GM18868 (cell line): ENCODE measurements at regions not wholly inside any gene's neighbourhood (a gene's known extent, or its start where the extent isn't known, plus 50 kb on each side); places are given as distances from the start of the nearest gene placed in this dataset.
A peak's percentile ranks its signal among the peaks of the same experiment; 100 is the strongest.

Experiments used
- ATAC-seq: cut with Tn5 transposase; IDR thresholded peaks from one replicate; pipeline ENCODE4 v1.9.1; 2021; ENCODE audit warnings: mild to moderate bottlenecking, moderate library complexity; ENCODE audit not compliant: unreplicated experiment

DNA sequence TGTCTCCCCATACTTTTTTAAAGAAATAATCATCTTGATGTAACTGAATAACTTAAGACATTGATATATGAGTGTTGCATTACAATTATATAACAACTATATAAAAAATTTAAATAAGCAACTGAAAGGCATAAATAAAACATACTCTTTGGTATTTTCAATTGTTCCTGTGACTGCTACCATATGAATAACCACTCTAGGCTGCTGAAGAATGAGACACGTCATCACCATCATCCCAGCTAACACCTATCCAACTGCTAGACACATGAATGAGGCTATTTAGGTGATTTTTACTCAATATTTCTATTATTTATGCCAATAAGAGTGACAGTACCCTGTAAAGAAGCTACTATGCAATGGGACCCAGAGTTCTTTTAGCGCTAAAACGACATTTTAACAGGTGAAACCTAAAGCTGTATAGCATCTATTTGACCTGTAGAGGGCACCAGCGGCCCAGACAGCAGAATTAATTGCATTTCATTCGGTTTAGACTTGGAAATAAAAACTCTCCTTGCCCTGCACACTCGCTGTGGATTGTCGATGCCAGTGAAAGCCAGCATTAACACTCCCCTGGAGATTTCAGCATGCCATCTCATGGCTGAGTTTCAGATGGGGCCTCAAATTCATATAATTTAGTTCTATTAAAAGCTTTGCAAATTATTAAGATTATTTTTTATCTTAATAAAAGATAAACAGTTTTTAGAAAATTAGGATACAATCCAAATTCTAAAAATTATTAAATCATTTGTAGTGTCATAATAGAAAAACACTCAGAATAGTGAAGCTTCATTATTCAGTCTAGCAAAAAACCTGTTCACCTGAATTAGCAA lies 89.4 kb upstream of the MAP2 start:
- ATAC-seq: peak; percentile 89

DNA sequence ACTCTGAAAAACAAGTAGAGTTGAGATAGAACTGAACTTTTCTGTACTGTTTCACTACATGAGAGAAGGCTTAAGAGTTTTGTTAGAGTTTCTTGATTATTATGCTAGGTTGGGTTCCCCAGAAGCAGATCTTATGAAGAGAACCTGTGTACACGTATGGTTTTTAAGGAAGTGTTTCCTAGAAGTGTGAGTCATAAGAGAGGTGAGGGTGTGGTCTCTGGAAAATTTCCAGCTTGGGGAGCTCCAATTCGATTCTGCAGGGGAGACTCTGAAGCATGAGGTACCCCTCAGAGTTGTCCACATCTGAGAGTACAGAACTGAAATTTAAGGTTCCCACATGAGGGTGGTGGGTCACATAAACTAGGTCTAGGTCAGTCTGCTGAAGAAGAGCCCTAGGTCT lies 83.3 kb upstream of the MAP2 start:
- no peak for ATAC-seq

DNA sequence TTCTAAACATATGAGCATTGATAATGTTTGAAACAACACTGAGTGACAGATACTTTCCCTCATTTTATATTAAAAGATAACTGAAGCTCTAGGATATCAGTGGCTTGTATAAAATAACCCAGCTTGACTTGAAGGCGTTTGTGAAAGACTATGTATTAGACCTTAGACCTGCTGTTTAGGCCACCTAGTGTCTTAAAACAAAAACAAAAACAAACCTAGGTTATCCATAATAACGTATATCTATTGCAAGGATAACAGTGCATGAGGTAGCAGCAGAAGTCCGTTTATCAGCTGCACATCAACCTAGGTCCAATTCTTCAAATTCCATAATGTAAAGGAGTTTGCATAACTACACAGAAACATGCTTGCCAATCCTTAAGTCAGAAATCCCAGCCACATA lies 79.5 kb upstream of the MAP2 start:
- ATAC-seq: no peak

DNA sequence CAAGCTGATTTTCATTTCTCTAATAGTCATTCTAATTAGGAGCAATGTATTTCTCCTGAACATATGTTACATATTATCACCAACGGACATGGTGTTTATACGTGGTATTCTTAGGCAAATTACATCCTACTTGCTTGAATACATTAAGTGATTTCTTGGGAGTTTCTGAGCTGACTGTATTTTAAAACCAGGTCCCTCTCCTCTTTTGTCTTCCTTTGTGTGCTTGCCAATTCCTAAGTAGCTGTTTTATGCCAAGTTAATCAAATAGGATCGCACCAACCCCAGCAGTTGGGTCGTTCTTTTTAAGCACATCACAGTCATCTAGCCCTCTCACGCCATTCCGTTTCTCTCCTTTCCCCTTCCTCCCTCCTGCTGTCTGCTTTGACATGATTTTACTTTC lies 75.4 kb upstream of the MAP2 start:
- ATAC-seq: no peak

DNA sequence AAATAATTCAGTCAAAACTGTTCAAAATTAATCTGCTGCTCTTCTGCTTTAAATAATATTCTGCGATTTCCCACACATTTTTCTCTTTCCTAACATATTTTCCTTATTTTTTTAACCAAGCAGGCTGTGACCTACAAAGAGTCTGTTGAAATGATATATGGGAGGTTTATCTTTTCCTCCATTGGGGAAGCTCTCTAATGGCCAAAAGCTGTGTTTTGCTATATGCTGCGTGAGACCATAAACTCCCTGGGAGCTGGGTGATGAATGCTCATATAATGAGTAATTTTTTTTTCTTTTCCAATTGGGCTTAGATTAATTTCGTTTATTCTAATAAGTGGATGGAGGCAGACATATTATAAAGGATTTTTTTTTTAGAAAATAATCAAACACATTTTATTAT lies 72.2 kb upstream of the MAP2 start:
- ATAC-seq: no peak

DNA sequence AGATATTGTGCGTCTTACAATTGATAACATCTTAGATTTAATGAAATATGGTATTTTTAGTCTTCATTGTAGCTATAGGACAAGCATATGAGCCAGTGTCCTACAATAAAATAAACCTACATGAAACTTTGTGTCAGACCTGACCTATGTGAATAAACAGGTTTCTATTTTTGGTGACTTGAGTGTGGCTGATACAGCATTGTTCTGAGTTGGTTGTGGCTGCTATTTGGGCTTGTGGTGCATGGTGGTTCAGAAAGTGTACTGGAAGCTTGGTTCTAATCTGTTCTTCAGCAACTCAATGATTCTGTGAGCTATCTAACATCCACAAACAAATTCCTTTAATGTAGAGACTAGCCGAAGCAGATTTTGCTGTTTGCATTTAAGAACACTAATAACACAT lies 64.9 kb upstream of the MAP2 start:
- ATAC-seq: no peak

DNA sequence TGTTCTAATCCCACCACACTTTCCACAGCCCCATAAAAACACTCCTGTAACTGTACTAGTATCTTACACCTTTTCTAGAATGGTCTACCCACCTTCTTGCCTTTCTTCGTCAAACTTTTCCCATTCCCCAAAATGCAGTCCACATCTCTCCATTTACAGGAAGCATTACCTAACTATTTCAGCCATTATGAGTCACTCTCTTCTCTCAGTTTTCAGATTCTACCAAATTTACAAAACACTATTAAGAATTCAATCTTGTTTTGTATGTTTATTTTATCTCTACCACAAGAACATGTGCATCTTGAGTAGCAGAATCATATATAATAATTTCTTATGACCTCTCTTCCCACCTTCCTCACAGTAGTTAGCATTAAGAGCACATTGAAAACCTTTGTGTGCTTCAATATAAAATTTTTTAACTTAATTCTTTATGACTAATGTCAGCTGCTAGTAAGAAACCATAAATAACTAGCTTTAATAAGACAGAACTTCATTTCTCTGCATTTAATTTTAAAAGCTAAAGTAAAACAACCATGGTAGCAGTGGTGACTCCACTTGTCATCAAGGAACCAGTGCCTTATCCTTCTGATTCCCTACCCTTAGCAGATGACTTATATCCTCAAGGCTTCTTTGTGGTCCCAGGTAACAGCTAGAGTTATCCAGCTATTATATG lies 56.6 kb upstream of the MAP2 start:
- ATAC-seq: no peak

DNA sequence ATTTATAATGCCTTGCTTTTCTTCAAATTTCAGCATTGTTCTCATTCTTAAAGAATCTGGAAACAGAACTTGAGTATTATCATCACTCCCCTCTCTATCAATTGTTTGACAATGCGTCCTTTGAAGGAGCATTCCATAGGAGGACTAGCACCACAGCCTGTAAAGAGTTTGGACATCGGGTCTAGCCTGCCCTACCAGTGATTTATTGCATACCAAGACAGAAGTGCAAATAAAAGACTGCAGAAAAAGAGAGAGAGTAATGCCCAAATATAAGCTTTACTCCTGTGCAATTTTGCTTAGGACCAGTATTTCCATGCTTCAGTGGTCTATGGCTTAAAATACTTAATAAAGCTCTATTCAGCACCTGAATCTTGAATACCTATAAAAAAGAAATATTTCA lies 55.4 kb upstream of the MAP2 start:
- no peak for ATAC-seq

DNA sequence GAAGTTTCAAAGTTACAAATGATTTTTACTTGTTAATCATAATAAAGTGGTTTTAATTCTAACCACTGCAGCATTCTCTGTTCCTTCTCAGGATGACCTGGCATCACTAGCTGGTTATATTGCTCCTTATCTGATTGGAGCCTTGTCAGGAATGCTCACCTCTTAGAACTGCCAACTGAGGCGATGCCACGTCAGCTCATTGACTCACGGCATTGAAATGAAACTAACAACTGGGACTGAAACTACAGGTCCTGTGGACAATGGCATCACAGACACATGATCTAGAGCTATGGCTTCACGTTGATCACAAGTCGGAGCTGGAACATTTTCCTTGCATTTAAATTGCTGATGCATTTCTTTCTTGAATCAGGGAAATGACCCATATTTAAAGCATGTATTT lies 54.9 kb upstream of the MAP2 start:
- peak; percentile 96 for ATAC-seq

DNA sequence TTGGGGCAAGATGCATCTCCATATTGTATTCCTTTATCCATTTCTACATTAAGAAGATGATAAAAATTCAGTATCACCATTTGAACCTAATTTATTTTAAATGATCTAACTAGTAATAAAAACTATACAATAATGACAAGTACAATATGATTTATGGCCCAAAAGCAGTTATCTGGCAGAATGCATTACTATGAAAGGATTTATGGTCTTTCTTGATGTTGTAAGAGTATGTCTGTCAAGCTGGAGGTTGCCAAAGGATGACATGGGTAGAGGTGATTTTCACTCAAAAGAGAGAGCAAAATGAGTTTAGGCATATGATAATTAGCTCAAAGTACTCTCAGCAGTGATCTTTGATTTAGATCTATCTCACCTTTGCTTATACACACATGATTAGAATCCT lies 54.2 kb upstream of the MAP2 start:
- ATAC-seq: no peak

DNA sequence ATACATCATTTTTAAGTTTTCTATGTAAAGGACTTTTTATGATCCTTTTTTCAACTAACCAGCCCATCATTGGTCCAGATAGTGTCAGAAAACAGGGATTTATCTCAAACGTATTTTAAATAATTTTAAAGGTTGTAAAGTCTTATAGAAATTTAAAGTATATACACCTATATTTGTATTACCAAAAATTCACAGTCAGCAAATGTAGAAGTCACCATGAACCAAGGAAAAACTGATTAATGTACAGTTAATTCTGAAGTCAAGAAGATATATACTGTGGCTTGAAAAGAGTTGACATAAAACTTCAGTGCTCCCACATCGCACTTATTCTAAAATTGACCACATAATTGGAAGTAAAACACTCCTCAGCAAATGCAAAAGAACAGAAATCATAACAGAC lies 52.4 kb upstream of the MAP2 start:
- ATAC-seq: no peak
